ENCODE measurements at regions not wholly inside any gene's neighbourhood (a gene's known extent, or its start where the extent isn't known, plus 50 kb on each side); places are given as distances from the start of the nearest gene placed in this dataset.

DNA sequence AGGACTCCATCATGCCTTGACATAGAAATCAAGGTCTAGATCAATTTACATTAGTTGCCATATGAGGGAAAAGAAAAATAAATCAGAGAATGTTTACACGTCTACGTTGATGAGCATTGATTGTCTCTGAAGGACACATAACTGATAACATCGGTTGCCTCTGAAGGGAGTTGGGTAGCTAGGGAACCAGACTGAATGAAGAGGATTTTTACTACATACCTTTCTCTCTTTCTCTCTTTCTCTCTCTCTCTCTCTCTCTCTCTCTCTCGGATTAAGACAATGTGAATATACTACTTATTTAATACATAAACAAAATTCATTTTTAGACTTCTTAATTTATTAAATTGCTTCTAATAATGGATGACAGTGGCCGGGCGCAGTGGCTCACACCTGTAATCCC, 118.4 kb upstream of the DAPK1 start:
- TF ChIP-seq, protein P1, sequence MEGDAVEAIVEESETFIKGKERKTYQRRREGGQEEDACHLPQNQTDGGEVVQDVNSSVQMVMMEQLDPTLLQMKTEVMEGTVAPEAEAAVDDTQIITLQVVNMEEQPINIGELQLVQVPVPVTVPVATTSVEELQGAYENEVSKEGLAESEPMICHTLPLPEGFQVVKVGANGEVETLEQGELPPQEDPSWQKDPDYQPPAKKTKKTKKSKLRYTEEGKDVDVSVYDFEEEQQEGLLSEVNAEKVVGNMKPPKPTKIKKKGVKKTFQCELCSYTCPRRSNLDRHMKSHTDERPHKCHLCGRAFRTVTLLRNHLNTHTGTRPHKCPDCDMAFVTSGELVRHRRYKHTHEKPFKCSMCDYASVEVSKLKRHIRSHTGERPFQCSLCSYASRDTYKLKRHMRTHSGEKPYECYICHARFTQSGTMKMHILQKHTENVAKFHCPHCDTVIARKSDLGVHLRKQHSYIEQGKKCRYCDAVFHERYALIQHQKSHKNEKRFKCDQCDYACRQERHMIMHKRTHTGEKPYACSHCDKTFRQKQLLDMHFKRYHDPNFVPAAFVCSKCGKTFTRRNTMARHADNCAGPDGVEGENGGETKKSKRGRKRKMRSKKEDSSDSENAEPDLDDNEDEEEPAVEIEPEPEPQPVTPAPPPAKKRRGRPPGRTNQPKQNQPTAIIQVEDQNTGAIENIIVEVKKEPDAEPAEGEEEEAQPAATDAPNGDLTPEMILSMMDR (conservative IDR thresholded peaks at IDR 0.05; ENCODE audit: low read length), result no peak
- TF ChIP-seq EZH2phosphoT487 (IDR thresholded peaks at IDR 0.05; ENCODE audit: borderline replicate concordance, low read depth, low read length), result no peak

Measured in OCI-LY7 (cell line).